Hepatocyte (in vitro differentiated cells): ENCODE measurements at regions not wholly inside any gene's neighbourhood (a gene's known extent, or its start where the extent isn't known, plus 50 kb on each side); places are given as distances from the start of the nearest gene placed in this dataset.

Experiments
- DNase-seq: peaks from one replicate; pipeline ENCODE4 v3.0.0-alpha.2; 2016; ENCODE audit warnings: low spot score
- H2AFZ ChIP-seq: fragments of 200-600 bp; sonication (generic); 2 replicates; pipeline ENCODE4 v1.6.0; 2016; ENCODE audit warnings: antibody characterized with exemption, mild to moderate bottlenecking
- H3K27ac ChIP-seq: fragments of 200-600 bp; sonication (generic); 2 replicates; pipeline ENCODE4 v1.5.1; 2016; ENCODE audit warnings: mild to moderate bottlenecking
- H3K27me3 ChIP-seq: fragments of 200-600 bp; sonication (generic); 2 replicates; pipeline ENCODE4 v1.6.1; 2016
- H3K36me3 ChIP-seq: fragments of 200-600 bp; sonication (generic); replicated peaks from 2 replicates; pipeline ENCODE4 v1.5.1; 2016; ENCODE audit warnings: low read depth; ENCODE audit not compliant: insufficient read depth
- H3K4me1 ChIP-seq: fragments of 200-600 bp; sonication (generic); 2 replicates; pipeline ENCODE4 v1.5.1; 2016; ENCODE audit warnings: mild to moderate bottlenecking, moderate library complexity; ENCODE audit not compliant: insufficient read depth
- H3K4me2 ChIP-seq: fragments of 200-600 bp; sonication (generic); 2 replicates; pipeline ENCODE4 v1.6.0; 2016
- H3K4me3 ChIP-seq: fragments of 200-600 bp; sonication (generic); 2 replicates; pipeline ENCODE4 v1.5.1; 2016; ENCODE audit warnings: mild to moderate bottlenecking
- H3K79me2 ChIP-seq: fragments of 200-600 bp; sonication (generic); 2 replicates; pipeline ENCODE4 v1.6.0; 2017; ENCODE audit warnings: mild to moderate bottlenecking
- H3K9me2 ChIP-seq: fragments of 200-600 bp; sonication (generic); replicated peaks from 2 replicates; pipeline ENCODE4 v1.6.0; 2017; ENCODE audit warnings: mild to moderate bottlenecking; ENCODE audit not compliant: insufficient read depth
- H3K9me3 ChIP-seq: fragments of 200-600 bp; sonication (generic); 2 replicates; pipeline ENCODE4 v1.5.1; 2016; ENCODE audit warnings: low read depth, mild to moderate bottlenecking
- H4K20me1 ChIP-seq: fragments of 200-600 bp; sonication (generic); 2 replicates; pipeline ENCODE4 v1.6.0; 2016; ENCODE audit warnings: mild to moderate bottlenecking; ENCODE audit not compliant: insufficient read depth, poor library complexity, severe bottlenecking
- EZH2 ChIP-seq: fragments of 200-600 bp; sonication (generic); IDR thresholded peaks from 2 replicates; pipeline ENCODE4 v1.6.1; 2016; ENCODE audit warnings: antibody characterized with exemption, mild to moderate bottlenecking, borderline replicate concordance
- EZH2phosphoT487 ChIP-seq: fragments of 200-600 bp; sonication (generic); IDR thresholded peaks from one replicate; pipeline ENCODE4 v1.6.1; 2018; ENCODE audit warnings: antibody characterized with exemption, mild to moderate bottlenecking, low read depth, moderate library complexity; ENCODE audit not compliant: unreplicated experiment, severe bottlenecking
- WGBS: methylation state at CpG from one replicate; pipeline ENCODE4 v1.1.6; 2016; ENCODE audit warnings: low lambda C conversion rate; ENCODE audit errors: missing lambda C conversion rate; 5-methylcytosine and 5-hydroxymethylcytosine counted together
- TF ChIP-seq, protein P1 (sequence below): fragments of 200-600 bp; sonication (generic); IDR thresholded peaks from 2 replicates; pipeline ENCODE4 v1.5.1; 2016; ENCODE audit warnings: antibody characterized with exemption, mild to moderate bottlenecking; ENCODE audit not compliant: poor library complexity

DNA sequence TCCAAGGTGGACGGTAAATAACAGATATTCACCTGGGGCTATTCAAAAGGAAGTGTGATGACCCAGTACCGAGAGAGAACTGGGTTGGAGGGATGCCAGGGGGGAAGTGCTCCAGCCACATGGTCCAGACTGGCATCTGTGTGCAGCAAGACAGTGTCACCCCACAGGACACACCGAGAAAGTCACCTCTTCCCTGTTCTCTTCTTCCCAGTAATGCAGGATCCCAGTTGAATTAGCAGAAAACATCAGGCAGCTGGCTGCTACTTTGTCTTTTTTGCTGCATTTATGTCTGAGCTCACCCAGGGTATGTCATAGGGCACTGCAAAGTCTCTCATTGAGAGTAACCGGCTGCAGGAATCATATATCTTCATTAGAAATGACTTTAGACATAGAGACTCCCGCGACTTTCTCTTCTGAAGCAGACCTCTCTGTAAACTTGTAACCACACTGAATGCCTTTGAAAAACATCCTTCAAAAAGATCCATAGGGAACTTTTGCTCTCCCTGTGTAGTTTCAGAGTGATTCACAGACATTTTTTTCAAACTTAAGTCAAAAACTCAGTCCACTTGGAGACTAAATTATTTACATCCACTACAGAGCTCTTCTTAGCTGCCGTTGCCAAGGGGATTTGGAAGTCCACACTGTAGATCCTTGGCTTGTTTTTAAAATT, 609.0 kb upstream of the DPP6 start:
- DNase-seq = no peak

DNA sequence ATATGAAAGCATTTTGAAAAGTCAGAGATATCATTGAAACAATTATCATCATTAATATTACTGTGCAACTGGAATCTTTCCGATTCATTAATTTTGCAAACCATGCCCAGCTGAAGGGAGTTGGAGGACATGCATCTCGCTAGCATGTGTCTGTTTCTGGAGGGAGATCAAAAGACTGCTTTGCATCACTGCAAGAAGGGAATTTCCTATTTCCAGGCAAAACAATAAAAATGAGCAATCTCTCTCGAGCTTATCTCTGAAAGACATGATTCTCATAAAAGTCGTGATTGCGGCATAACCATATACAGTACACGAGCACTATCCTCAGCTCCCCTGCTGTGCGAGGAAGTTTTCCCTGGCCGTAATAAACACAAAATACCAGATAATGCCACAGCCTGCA, 607.6 kb upstream of the DPP6 start:
- H3K4me3 ChIP-seq = no peak overlapping the region
- H3K9me2 ChIP-seq = no peaks in the 10 kb centered on the region
- H3K9me3 ChIP-seq = no peaks in the 10 kb centered on the region
- no peaks in the 10 kb centered on the region for H3K4me1 ChIP-seq
- H2AFZ ChIP-seq = no peak overlapping the region
- TF ChIP-seq, protein P1, sequence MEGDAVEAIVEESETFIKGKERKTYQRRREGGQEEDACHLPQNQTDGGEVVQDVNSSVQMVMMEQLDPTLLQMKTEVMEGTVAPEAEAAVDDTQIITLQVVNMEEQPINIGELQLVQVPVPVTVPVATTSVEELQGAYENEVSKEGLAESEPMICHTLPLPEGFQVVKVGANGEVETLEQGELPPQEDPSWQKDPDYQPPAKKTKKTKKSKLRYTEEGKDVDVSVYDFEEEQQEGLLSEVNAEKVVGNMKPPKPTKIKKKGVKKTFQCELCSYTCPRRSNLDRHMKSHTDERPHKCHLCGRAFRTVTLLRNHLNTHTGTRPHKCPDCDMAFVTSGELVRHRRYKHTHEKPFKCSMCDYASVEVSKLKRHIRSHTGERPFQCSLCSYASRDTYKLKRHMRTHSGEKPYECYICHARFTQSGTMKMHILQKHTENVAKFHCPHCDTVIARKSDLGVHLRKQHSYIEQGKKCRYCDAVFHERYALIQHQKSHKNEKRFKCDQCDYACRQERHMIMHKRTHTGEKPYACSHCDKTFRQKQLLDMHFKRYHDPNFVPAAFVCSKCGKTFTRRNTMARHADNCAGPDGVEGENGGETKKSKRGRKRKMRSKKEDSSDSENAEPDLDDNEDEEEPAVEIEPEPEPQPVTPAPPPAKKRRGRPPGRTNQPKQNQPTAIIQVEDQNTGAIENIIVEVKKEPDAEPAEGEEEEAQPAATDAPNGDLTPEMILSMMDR = no peak
- no peak for TF ChIP-seq EZH2
- TF ChIP-seq EZH2phosphoT487 = no peak
- H3K27me3 ChIP-seq = no peaks in the 10 kb centered on the region
- H3K79me2 ChIP-seq = no peaks in the 10 kb centered on the region
- no peaks in the 10 kb centered on the region for H4K20me1 ChIP-seq
- no peak overlapping the region for H3K27ac ChIP-seq
- H3K36me3 ChIP-seq = no peaks in the 10 kb centered on the region
- no peak for DNase-seq
- WGBS = 80% methylated on average over 8 of the region's 8 CpGs
- no peak overlapping the region for H3K4me2 ChIP-seq

More for the DNA sequence above, 609.0 kb upstream of the DPP6 start:
- H3K9me3 ChIP-seq = no peaks in the 10 kb centered on the region
- no peak overlapping the region for H2AFZ ChIP-seq
- 65% methylated on average over 7 of the region's 7 CpGs for WGBS
- no peaks in the 10 kb centered on the region for H3K27me3 ChIP-seq
- no peaks in the 10 kb centered on the region for H4K20me1 ChIP-seq
- H3K4me1 ChIP-seq = no peaks in the 10 kb centered on the region
- no peak overlapping the region for H3K27ac ChIP-seq
- H3K79me2 ChIP-seq = no peaks in the 10 kb centered on the region
- no peak for TF ChIP-seq EZH2
- TF ChIP-seq, protein P1 = no peak
- TF ChIP-seq EZH2phosphoT487 = no peak
- H3K4me2 ChIP-seq = no peak overlapping the region
- no peaks in the 10 kb centered on the region for H3K9me2 ChIP-seq
- no peaks in the 10 kb centered on the region for H3K36me3 ChIP-seq
- no peak overlapping the region for H3K4me3 ChIP-seq

DNA sequence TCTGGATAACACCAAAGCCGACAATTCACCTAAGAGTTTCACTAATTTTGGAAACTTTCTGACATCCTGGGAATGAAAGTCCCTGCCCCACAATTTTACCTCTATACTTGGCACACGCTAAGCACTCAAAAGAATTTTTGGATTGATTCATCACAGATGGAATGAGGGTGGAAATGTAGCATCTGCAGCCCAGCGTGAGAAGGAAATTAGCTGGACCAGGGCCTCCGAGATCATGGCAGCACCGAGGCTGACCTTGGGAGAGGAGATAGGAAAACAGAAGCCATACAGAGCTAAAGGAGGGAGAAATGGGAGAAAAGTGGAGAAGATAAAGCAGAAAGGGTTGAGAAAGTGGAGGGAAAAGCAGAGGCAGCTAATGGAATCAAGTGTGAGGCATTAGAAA, 606.6 kb upstream of the DPP6 start:
- no peaks in the 10 kb centered on the region for H3K4me1 ChIP-seq
- no peaks in the 10 kb centered on the region for H3K79me2 ChIP-seq
- no peaks in the 10 kb centered on the region for H4K20me1 ChIP-seq
- no peak overlapping the region for H2AFZ ChIP-seq
- H3K9me2 ChIP-seq = no peaks in the 10 kb centered on the region
- no peaks in the 10 kb centered on the region for H3K9me3 ChIP-seq
- TF ChIP-seq EZH2phosphoT487 = no peak
- TF ChIP-seq, protein P1 = no peak
- no peak for TF ChIP-seq EZH2
- DNase-seq = no peak
- H3K4me3 ChIP-seq = no peak overlapping the region
- H3K4me2 ChIP-seq = no peak overlapping the region
- no peak overlapping the region for H3K27ac ChIP-seq
- no peaks in the 10 kb centered on the region for H3K36me3 ChIP-seq
- no peaks in the 10 kb centered on the region for H3K27me3 ChIP-seq
- 82% methylated on average over 5 of the region's 5 CpGs for WGBS
